ENCODE measurements at regions not wholly inside any gene's neighbourhood (a gene's known extent, or its start where the extent isn't known, plus 50 kb on each side); places are given as distances from the start of the nearest gene placed in this dataset.

GRCh38 chr16:85239871-85240270 lies 127.6 kb upstream of the CIBAR2 start:
- TF ChIP-seq, protein P1, sequence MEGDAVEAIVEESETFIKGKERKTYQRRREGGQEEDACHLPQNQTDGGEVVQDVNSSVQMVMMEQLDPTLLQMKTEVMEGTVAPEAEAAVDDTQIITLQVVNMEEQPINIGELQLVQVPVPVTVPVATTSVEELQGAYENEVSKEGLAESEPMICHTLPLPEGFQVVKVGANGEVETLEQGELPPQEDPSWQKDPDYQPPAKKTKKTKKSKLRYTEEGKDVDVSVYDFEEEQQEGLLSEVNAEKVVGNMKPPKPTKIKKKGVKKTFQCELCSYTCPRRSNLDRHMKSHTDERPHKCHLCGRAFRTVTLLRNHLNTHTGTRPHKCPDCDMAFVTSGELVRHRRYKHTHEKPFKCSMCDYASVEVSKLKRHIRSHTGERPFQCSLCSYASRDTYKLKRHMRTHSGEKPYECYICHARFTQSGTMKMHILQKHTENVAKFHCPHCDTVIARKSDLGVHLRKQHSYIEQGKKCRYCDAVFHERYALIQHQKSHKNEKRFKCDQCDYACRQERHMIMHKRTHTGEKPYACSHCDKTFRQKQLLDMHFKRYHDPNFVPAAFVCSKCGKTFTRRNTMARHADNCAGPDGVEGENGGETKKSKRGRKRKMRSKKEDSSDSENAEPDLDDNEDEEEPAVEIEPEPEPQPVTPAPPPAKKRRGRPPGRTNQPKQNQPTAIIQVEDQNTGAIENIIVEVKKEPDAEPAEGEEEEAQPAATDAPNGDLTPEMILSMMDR (IDR thresholded peaks at IDR 0.05; ENCODE audit: borderline replicate concordance, extremely low read depth, low read length, poor library complexity, severe bottlenecking), result no peak
- no peak for TF ChIP-seq EZH2 (IDR thresholded peaks at IDR 0.05; ENCODE audit: borderline replicate concordance, low read depth, low read length, severe bottlenecking)
